ENCODE measurements at regions not wholly inside any gene's neighbourhood (a gene's known extent, or its start where the extent isn't known, plus 50 kb on each side); places are given as distances from the start of the nearest gene placed in this dataset.

- CTCF ChIA-PET = no interaction called here
- no TSS peak for BruUV-seq (replicated peaks)
- Histone ChIP-seq H3K9me3 (ENCODE audit: control insufficient read depth, insufficient read depth, low read depth, low read length) (no peaks in the 10 kb centered on the region), H3K27me3 (ENCODE audit: control insufficient read depth, insufficient read depth, low read length) (no peaks in the 10 kb centered on the region), H3K36me3 (ENCODE audit: control insufficient read depth, insufficient read depth, low read length) (no peaks in the 10 kb centered on the region), H3K27ac (ENCODE audit: low read length) (no peak overlapping the region), H3K4me3 (ENCODE audit: low read depth in 2 of 2, low read length in 2 of 2) (no peak overlapping the region), H3K4me1 (ENCODE audit: control insufficient read depth, insufficient read depth, low read length) (no peaks in the 10 kb centered on the region)
- intact Hi-C loops (cut with micrococcal nuclease; ENCODE audit: unreplicated experiment) (no loop called here), in situ Hi-C loops (cut with HindIII; ENCODE audit: low pct_unique_long_range_greater_than_20kb, low sequenced_read_pairs) (no loop called here)
- no peak for ATAC-seq
- TF ChIP-seq POLR2AphosphoS5 (IDR thresholded peaks at IDR 0.05; ENCODE audit: low read depth, low read length) = no peak
- no peak for TF ChIP-seq CTCF (IDR thresholded peaks at IDR 0.05)
- no peak for TF ChIP-seq REST (IDR thresholded peaks at IDR 0.05; ENCODE audit: insufficient read depth in 1 of 2, low read depth in 2 of 2, low read length in 1 of 2)
- TF ChIP-seq SIN3A (IDR thresholded peaks at IDR 0.05; ENCODE audit: borderline replicate concordance, insufficient read depth, low read depth, low read length) = no peak
- TF ChIP-seq TCF7L2 (IDR thresholded peaks at IDR 0.05; ENCODE audit: low read depth, low read length) = no peak
- POLR2A ChIA-PET = no interaction called here
- no peak for DNase-seq (ENCODE audit: low read depth, low spot score)
Observed at GRCh38 chr12:19880076-19880475, 440.8 kb downstream of the AEBP2 start.

- H3K27ac ChIP-seq (ENCODE audit: low read length) = no peak overlapping the region
- intact Hi-C loops (cut with micrococcal nuclease; ENCODE audit: unreplicated experiment) (no loop called here), in situ Hi-C loops (cut with HindIII; ENCODE audit: low pct_unique_long_range_greater_than_20kb, low sequenced_read_pairs) (no loop called here)
- H3K27me3 ChIP-seq (ENCODE audit: control insufficient read depth, insufficient read depth, low read length) = no peaks in the 10 kb centered on the region
- TF ChIP-seq TCF7L2 (IDR thresholded peaks at IDR 0.05; ENCODE audit: low read depth, low read length) = no peak
- TF ChIP-seq POLR2AphosphoS5 (IDR thresholded peaks at IDR 0.05; ENCODE audit: low read depth, low read length) = no peak
- no peak for TF ChIP-seq CTCF (IDR thresholded peaks at IDR 0.05)
- no peak for TF ChIP-seq REST (IDR thresholded peaks at IDR 0.05; ENCODE audit: insufficient read depth in 1 of 2, low read depth in 2 of 2, low read length in 1 of 2)
- TF ChIP-seq SIN3A (IDR thresholded peaks at IDR 0.05; ENCODE audit: borderline replicate concordance, insufficient read depth, low read depth, low read length) = no peak
- no peak for ATAC-seq
- no peaks in the 10 kb centered on the region for H3K4me1 ChIP-seq (ENCODE audit: control insufficient read depth, insufficient read depth, low read length)
- no peak overlapping the region for H3K4me3 ChIP-seq (ENCODE audit: low read depth in 2 of 2, low read length in 2 of 2)
- POLR2A ChIA-PET = no interaction called here
- no peak for DNase-seq (ENCODE audit: low read depth, low spot score)
- no TSS peak for BruUV-seq (replicated peaks)
- CTCF ChIA-PET = no interaction called here
- H3K9me3 ChIP-seq (ENCODE audit: control insufficient read depth, insufficient read depth, low read depth, low read length) = no peaks in the 10 kb centered on the region
- H3K36me3 ChIP-seq (ENCODE audit: control insufficient read depth, insufficient read depth, low read length) = no peaks in the 10 kb centered on the region
Observed at GRCh38 chr12:19880721-19881120, 441.4 kb downstream of the AEBP2 start.
